ENCODE measurements at regions not wholly inside any gene's neighbourhood (a gene's known extent, or its start where the extent isn't known, plus 50 kb on each side); places are given as distances from the start of the nearest gene placed in this dataset.

DNA sequence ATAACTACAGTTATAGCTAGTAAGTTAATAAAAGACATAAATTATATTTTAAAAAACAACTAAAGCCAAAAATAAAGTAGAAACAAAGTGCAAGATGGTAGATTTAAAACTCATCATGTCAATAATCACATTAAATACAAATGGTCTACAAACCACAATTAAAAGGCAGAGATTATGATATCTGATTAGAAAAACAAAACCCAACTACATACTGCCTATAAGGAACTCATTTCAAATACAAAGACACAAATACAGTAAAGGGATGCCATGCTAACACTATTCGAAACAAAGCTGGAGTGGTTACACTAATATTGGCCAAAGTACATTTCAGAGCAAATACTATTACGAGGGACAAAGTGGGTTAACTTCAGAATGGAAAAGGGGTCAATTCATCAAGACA, 426.5 kb downstream of the SHQ1 start:
- no peak for DNase-seq

DNA sequence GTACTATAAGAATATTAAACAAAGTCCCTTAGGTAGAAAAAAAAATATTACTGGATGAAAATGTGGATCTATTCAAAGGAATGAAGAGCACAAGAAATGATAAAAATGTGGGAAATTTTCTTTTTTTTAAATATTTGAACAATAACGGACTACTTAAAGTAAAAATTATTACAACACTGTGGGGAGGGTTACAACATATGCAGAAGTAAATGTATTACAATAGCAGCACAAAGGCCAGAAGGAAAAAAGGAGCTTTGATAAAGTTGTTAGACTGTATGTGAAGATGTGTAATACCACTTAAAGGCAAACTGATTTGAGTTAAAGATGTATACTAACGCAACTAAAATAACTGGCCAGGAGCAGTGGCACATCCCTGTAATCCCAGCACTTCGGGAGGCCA, 427.1 kb downstream of the SHQ1 start:
- DNase-seq = no peak

DNA sequence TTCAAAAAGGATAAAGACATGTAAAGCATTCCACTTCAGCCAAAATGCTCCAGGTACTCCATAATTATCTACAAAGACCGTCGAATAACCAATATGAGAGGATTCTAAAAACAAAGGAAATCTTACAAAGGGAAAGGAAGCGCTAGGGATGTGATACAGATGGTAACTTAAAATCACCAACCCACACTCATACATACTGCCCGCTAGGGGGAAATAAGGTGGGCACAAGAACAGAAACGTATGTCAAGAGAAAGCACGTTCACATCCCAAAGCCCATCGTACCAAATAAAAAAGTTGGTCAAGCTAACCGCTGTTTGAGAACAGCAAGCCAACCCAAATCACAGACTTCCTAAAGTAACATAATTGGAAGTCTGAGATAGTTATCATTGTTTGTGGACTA, 429.4 kb downstream of the SHQ1 start:
- DNase-seq = no peak

DNA sequence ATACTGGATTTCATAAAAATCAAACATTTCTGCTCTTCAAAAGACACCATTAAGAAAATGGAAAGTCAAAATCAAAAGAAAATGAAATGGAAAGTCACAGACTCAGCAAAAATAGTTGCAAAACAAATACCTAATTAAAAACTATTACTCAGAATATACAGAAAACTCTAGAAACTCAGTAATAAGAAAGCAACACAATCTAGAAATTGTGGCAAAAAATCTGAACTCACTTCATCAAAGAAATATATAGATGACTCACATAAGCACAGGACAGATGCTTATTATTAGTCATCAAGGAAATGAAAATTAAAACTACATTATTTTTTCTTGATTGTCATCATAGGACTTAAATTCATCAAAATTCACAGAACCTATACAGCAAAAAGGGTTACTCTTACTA, 430.0 kb downstream of the SHQ1 start:
- DNase-seq = no peak

DNA sequence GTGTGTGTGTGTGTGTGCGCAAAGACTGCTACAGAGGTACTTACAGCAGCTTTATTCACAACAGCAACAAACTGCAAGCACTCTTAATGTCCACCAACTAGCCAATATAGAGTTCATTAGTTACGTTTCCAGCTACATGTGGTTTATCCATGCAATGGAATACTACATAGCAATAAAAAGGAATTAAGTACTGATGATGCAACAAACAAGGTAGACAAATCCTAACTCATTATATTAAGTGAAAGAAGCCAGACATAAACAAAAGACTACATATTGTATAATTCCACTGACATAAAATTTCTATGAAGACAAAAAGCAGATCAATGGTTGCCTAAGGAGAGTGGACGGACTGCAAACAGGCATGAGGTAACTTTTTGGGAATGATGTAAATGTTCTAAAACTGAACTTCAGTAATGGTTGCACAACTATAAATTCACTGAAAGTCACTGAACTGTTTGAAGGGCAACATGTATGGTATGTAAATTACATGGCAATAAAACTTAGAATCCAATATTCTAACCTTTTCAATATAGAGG, 433.7 kb downstream of the SHQ1 start:
- no peak for DNase-seq

DNA sequence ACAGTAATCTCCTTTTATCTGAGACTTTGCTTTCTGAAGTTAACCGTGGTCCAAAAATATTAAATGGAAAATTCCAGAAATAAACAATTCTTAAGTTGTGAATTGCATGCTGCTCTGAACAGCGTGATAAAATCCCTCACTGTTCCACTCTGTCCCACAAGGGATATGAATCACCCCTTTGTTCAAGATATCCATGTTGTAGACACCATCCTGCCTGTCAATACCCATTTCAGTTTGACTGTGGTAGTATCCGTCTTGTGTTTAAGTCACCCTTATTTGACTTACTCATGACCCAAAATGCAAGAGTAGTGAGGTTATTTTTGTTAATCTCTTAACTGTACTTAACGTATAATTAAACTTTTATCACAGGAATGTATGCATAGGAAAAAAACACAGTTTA, 435.0 kb downstream of the SHQ1 start:
- DNase-seq = no peak

DNA sequence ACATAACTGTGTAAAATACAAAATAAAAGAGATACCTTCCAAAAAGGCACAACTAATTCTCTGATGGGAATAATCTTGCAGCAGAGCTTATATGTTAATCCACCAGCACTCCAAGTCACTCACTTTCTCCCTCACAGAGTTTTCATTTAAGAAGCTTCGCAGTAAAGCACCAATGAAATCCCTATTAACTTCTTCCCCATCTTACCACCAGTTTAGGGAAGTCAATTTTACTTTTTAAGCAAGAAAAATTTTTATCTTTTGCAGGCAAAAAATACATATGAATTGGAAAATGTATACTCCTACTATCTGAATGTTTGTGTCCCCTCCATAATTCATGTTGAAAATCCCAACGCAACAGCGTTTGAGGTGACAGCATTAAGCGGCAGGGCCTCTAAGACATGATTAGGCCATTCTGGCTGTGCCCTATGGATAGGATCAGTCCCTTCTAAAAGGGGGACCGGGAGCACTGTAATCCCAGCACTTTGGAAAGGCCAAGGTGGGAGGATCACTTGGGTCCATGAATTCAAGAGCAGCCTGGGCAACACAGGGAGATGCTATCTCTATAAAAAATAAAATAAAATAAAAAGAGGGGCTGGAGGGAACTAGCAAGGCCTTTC, 435.8 kb downstream of the SHQ1 start:
- DNase-seq = no peak

DNA sequence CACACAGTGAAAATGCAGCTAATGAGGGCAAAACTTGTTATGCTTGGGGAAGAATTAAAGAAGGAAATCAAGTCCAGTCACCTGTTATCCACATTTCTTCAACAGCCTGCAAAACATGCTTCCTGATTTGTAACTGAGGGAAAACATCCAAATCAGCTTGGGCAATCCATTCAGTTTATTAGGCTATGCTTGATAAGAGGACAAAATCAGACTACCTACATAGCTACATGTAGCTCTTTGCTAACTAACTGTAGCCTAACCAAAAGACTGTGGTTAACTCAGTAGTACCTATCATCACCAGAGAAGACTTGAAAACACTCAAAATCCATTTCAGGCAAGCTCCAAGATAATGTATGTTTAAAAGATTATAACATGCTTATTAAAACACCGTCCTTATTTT, 436.4 kb downstream of the SHQ1 start:
- no peak for DNase-seq

DNA sequence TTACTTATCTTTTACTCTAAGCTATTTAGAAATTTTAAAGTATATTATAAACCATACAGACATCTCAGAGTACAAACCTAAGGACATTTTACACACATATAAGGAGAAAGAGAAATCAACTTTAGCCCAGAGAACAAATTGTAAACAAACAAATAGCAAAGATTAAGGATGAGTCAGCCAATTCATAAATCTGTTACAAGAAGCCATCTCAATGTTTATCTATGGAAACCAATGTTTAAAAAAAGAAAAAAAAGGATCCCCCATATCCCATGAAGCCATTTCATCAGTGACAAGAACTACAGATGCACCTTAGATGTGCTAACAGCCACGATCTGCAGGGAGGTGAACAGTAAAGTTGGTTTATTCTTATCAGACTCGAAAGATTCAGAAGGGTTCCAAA, 437.1 kb downstream of the SHQ1 start:
- DNase-seq = no peak

DNA sequence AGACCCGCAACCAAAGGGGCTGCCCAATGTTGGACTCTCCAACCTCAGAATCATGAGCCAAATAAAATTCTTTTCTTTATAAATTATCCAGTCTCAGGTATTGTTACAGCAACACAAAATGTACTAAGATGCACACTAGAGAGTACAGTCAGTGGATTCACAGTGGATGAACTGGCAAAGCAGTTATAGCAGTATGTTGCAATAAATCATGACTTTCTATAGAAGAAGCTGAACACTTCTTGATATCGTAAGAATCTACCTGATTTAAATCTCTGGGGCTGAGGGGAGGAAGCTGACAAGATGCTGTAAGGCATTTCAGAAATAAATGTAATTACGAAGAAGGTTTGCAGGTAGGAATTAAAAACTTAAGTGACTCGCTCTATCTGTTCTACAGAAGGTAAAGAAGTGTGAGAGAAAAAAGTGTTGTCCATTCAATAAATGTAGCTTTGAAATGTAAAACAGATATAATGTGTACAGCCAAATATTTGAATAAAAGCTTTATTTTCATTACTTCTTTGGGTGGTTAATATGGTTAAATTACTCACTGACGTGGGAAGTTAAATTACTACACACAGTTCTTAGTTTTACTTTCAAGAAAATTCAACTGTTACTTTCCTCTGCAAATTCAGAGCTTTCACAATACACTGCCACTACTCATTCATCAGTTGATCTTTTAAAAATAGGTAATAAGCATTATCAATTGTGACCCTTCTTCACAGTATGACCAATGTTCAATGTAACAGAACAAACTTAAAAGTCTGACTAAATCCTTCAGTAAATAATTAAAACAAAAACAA, 439.1 kb downstream of the SHQ1 start:
- no peak for DNase-seq

DNA sequence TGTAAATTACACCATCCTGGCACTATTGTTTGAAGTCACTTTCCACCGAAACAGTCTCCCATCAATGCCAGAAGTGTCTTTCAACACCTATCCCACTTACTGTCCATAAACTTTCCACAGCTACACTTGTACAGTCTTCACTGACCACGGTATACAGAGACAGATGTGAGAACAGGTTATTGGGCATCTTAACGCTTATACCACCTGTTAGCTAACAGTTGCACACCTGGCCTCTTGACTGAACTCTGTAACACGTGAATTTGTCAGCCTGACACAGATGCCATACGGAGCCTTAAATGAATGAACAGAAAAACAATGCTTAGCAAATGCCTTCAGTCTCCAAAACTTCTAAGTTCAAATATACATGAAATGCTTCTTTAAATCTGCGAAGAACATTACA, 440.5 kb downstream of the SHQ1 start:
- no peak for DNase-seq

DNA sequence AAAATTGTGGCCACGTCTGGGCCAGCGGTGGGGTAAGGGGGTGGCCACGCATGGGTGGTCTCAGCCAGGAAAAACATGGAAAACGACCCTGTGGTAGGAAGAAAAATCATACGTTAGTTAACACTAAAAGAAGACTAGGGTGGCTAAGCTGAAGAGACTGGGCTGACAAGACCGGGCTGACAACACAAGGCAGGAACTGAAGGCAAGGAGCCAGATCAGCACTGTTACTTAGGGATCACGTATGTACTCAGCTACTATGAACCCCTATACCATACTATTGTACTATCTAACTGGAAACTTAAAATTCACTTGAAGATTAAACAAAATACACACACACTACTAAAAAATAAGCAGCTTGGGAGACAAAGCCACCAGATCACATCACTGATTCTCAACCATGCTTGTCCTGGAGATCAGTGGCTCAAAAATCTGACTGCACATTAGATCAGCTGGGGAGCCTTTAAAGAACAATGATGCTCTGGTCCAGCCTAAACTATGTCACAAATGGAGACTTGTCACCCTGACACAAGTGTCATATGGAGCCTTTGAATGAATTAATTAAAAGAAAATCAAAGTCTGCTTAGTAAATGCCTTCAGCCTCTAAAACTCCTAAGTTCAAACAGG, 442.2 kb downstream of the SHQ1 start:
- no peak for DNase-seq

DNA sequence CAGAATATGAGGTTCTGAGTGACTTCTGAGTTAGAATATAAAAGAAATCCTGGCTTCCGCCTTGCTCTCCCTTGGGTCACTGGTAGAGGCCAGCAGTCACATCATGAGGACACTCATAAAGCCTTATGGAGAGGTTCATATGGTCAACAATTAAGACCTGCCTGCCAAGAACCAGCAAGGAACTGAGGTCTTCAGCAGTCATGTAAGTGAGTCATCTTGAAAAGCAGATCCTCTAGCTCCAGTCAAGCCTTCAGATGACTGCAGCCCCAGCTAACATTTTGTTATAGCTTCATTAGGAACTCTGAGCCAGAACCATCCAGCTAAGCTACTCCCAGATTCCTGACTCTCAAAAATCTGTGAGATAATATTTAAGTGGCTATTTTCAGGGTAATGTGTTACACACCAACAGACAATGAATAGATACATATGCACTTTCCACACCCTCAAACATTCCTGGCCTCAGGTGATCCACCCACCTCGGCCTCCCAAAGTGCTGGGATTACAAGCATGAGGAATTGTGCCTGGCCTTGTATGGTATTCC, 447.2 kb downstream of the SHQ1 start:
- no peak for DNase-seq

DNA sequence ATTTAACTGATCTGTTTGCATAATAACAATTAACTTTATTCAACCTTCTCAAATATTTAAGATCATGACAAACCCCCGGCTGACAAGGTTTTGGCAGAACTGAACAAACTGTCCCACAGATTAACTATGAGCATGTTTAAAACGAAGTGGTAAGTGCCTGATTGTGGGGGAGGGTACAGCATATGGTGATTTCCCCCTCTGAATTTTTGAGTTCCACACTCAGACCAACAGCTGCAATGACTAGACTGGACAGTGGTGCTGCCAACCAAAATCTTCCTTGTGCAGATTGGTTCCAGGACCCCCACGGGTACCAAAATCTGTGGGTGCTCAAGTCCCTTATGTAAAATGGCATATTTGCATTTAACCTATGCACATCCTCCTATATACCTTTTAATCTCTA, 449.5 kb downstream of the SHQ1 start:
- no peak for DNase-seq

DNA sequence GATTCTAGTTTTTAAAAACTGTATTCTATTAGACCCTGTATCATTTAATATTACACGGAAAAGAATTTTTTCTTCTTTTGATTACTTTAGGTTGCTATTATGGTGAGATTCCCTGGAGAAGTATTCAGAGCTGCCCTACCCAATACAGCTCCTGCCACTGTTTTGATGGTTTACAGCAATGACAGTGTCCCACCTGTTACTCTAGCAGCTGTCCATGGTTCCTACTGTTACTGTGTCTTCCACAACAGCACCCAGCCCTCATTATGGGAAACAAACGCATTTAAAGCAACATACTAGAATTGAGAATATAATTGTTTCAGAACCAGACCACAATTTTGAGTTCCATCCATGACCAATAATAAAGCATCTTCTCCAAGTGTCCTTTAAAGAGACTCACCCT, 450.7 kb downstream of the SHQ1 start:
- no peak for DNase-seq

DNA sequence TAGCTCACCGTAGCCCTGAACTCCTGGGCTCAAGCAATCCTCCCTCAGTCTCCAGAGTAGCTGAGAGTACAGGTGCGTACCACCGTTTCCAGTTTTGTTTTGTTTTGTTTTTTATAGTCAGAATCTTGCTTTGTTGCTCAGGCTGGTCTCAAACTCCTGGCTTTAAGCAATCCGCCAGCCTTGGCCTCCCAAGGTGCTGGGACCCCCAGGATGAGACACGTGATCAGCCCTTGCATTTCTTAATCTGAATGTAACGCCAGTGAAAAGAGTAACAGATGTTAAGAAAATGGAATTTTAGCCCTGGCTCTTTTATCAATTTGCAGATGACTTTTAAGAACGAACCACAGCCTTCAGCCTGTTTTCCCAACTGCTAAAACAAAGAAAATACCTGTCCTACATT, 451.3 kb downstream of the SHQ1 start:
- no peak for DNase-seq

DNA sequence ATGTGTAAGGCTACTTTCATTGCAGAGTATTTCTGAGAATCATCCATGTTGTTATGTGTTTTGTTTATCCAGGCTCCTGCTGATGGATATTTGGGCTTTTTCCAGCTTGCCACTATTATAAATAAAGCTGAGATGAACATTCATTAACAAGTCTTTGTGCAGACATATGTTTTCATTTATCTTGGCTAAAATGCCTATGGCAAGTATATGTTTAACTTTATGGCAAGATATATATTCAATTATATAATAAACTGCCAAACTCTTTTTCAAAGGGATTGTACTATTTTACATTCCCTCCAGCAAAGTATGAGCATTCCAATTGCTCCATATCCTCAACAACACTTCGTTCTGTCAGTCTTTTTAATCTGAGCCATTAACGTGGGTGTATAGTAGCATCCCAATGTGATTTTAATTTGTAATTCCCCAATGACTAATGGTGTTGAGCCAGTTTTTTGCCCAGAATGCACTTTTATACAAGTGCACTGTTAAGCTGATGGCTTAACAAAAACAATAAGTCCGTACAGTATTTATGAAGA, 452.4 kb downstream of the SHQ1 start:
- no peak for DNase-seq

DNA sequence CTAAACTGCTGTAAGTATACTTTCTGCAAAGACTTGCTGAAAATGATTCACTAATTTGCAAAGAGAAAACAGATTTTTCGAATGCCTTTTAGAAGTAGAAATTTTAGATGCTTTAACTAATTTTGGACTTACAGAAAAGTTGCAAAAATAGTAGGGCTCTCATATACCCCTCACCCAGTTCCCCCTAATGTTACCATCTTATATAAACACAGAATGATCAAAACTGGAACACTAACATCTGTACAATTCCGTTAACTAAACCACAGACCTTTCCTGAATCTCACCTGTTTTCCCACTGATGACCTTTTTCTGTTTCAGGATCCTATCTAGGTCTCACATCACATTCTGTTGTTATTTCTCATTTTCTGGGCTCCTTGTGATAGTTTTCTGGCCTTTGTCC, 454.8 kb downstream of the SHQ1 start:
- no peak for DNase-seq

DNA sequence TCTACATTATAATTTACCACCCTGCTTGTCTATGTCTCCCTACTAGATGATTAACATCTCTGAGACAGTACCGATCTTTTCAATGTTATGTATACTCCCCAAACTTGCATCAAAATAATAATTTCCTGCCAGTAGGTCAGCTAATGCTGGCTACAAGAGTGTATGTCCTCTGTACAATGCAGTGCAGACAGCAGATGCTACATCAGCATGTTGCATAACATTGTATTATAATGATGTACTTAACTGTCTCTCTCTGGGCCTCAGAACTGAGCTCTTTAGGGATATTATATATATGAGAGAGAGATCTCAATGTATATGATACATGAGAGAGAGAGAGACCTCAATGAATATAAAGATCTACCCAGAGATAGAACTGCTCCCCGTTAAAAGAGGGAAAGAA, 456.6 kb downstream of the SHQ1 start:
- no peak for DNase-seq

DNA sequence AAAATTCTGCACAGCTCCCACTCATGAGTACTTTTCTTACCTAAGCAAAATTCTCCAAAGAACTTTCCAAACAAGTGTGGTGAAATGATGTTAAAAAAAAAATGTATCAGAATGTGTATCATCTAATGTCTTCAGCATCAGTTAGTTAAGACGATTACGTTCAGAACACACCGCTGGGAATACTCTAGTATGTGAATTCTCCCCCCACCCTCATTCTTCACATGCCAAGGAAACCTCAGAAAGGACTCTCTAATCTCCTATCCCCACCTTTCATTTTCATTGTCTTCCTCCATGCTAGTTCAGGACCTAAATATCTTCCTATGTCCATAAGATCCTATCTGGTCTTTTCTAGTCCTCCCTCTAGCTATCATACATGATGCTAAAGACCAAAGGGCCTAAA, 457.4 kb downstream of the SHQ1 start:
- no peak for DNase-seq

DNA sequence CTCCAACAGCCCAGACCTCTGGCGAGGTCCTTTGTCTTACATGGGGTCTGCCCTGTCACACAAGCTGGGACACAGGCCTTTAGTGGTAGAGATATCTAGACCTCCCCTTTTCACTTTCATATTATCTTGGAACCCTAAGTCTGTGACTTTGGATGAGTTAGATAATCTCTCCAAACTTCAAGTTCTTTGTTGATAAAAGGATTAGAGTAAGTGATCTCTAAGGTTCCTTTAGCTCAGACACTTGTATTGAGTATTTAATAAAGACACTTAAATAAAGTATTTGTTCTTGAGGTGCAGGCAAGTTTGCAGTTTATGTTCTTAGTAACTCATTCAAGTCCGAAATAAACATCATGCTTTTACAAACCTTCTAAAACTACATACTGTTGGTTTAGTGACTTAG, 459.6 kb downstream of the SHQ1 start:
- DNase-seq = no peak

DNA sequence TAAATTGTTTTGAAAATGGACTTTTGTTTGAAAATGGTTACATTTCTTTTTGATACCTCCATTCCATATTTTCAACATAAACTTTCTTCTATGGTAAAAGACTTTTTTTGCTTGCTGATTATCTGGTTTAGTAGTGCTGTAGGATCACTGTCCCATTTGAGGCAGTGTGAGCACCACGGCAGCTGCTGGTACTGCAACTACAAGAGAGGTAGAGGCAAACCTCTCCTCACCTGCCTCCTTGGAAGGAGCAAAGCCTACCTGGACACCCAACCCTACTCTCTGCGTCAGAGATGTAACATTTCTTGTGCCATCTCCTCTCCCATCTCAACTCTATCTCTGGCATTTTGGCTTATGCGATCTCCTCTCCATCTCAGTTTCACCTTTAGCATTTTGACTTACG, 460.1 kb downstream of the SHQ1 start:
- no peak for DNase-seq

DNA sequence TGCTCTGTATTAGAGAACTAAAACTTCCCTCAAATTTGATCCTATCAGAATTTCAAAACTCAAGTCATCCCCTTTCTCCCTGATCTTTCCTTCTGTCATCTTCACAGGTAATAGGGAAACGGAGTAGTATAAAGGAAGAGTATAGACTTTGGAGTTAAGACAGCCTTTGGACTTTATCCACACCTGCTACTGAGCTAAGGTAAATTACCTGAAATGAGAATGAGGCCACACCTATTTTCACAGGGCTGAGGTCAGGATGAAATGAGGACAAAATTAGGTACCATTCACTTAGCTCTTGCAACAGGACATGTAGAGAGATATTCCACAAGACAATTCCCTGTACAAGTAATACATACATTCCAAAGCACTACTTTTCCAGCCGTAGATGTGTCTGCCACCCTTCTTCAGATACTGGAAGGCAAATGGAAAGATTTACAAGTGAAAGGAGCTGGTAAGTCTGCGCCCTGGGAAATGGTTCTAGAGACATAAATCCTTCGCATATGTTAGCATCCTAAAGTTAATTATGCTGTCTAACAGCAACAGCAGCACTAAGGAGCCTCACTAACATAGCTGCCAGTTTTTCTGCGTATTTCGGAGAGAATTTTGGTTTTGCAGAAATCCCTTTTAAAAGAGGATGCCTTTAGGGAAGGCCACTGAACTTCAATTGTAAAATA, 461.8 kb downstream of the SHQ1 start:
- no peak for DNase-seq

Data from NCI-H146 (cell line).